ENCODE measurements at regions not wholly inside any gene's neighbourhood (a gene's known extent, or its start where the extent isn't known, plus 50 kb on each side); places are given as distances from the start of the nearest gene placed in this dataset.

DNA sequence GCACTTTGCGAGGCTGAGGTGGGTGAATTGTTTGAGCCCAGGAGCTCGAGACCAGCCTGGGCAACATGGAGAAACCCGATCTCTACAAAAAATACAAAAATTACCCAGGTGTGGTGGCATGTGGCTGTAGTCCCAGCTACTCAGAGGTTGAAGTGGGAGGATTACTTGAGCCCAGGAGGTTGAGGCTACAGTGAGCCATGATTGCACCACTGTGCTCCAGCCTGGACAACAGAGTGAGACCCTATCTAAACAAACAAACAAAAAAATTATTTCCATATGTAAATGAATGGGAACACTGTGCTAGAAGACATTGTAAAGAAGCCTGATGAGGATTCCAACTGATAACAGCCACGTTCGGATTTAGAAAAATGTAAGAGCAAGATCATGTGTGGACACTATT lies 154.2 kb downstream of the ZFP64 start:
- Histone ChIP-seq H3K4me3 (no peak overlapping the region), H3K27me3 (no peaks in the 10 kb centered on the region), H3K4me1 (peaks cover 0 to 8% (median under 1%) of the 10 kb centered on the region in 4 donors), H3K36me3 (no peaks in the 10 kb centered on the region), H3K27ac (no peak overlapping the region), H3K9me3 (no peaks in the 10 kb centered on the region)
- DNase-seq: no peak
- intact Hi-C loops (cut with DNase I; ENCODE audit: low total_unique reads) (no loop called here), in situ Hi-C loops (cut with MboI; ENCODE audit: low pct_ligation_motif_present in 1 of 4, low pct_unique_long_range_greater_than_20kb in 1 of 4, low sequenced_read_pairs in 3 of 4) (no loop called here)
- 64 to 93% methylated on average over 2 to 5 of the region's 5 CpGs for WGBS, 2 donors (ENCODE audit: low coverage in 1 of 2)
- no peak for TF ChIP-seq POLR2AphosphoS5 (IDR thresholded peaks at IDR 0.05)
- TF ChIP-seq POLR2A (IDR thresholded peaks at IDR 0.05): no peak
- no peak for TF ChIP-seq CTCF (IDR thresholded peaks at IDR 0.05)

GRCh38 chr20:52035977-52036376 lies 155.6 kb downstream of the ZFP64 start:
- no peak overlapping the region for H3K4me3 ChIP-seq
- H3K36me3 ChIP-seq: no peaks in the 10 kb centered on the region
- H3K4me1 ChIP-seq: peaks cover 0 to 22% (median 4%) of the 10 kb centered on the region in 4 donors
- in situ Hi-C loops (cut with MboI; ENCODE audit: low pct_ligation_motif_present in 1 of 4, low pct_unique_long_range_greater_than_20kb in 1 of 4, low sequenced_read_pairs in 3 of 4) (no loop called here), intact Hi-C loops (cut with DNase I; ENCODE audit: low total_unique reads) (no loop called here)
- TF ChIP-seq POLR2AphosphoS5 (IDR thresholded peaks at IDR 0.05) (no peak), CTCF (IDR thresholded peaks at IDR 0.05) (no peak)
- DNase-seq: no peak
- no peaks in the 10 kb centered on the region for H3K9me3 ChIP-seq
- H3K27me3 ChIP-seq: no peaks in the 10 kb centered on the region
- H3K27ac ChIP-seq: no peak overlapping the region
- 90% methylated on average over 1 of the region's 1 CpG; no CpG with 5 or more reads in 1 of the 2 donors for WGBS, 2 donors (ENCODE audit: low coverage in 1 of 2)

- Histone ChIP-seq H3K4me3 (no peak overlapping the region), H3K27ac (no peak overlapping the region), H3K9me3 (no peaks in the 10 kb centered on the region), H3K27me3 (no peaks in the 10 kb centered on the region), H3K4me1 (peaks cover 0 to 22% (median 4%) of the 10 kb centered on the region in 4 donors), H3K36me3 (no peaks in the 10 kb centered on the region)
- in situ Hi-C loops (cut with MboI; ENCODE audit: low pct_ligation_motif_present in 1 of 4, low pct_unique_long_range_greater_than_20kb in 1 of 4, low sequenced_read_pairs in 3 of 4) (no loop called here), intact Hi-C loops (cut with DNase I; ENCODE audit: low total_unique reads) (no loop called here)
- WGBS, 2 donors (ENCODE audit: low coverage in 1 of 2): 80 to 89% methylated on average over 1 to 6 of the region's 6 CpGs
- DNase-seq: no peak
- TF ChIP-seq POLR2AphosphoS5 (IDR thresholded peaks at IDR 0.05): no peak
- no peak for TF ChIP-seq POLR2A (IDR thresholded peaks at IDR 0.05)
- no peak for TF ChIP-seq CTCF (IDR thresholded peaks at IDR 0.05)
- no peak for TF ChIP-seq EP300 (IDR thresholded peaks at IDR 0.05; ENCODE audit: low read depth)
These were observed 156.1 kb downstream of the ZFP64 start for GRCh38 chr20:52035498-52035897.

DNA sequence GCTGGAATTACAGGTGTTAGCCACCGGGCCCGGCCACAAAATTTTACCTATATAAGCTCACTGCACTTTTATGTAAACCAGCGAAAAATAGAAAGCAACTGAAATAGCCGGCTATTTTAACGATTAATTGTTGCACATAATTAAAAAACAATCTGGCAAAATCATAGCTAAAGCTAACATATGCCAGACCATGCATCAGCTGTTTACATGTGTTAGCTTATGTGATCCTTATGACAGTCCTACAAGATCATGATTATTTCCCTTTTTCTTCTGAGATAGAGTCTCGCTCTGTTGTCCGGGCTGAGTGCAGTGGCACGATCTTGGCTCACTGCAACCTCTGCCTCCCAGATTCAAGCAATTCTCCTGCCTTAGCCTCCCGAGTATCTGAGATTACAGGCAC lies 157.0 kb downstream of the ZFP64 start:
- no peak overlapping the region for H3K27ac ChIP-seq
- H3K4me3 ChIP-seq: no peak overlapping the region
- no peaks in the 10 kb centered on the region for H3K9me3 ChIP-seq
- intact Hi-C loops (cut with DNase I; ENCODE audit: low total_unique reads): no loop called here
- no peaks in the 10 kb centered on the region for H3K36me3 ChIP-seq
- peaks cover 0 to 19% (median 4%) of the 10 kb centered on the region in 4 donors for H3K4me1 ChIP-seq
- in situ Hi-C loops (cut with MboI; ENCODE audit: low pct_ligation_motif_present in 1 of 4, low pct_unique_long_range_greater_than_20kb in 1 of 4, low sequenced_read_pairs in 3 of 4): no loop called here
- no peaks in the 10 kb centered on the region for H3K27me3 ChIP-seq
- TF ChIP-seq EP300 (IDR thresholded peaks at IDR 0.05; ENCODE audit: low read depth) (no peak), CTCF (IDR thresholded peaks at IDR 0.05) (no peak), POLR2AphosphoS5 (IDR thresholded peaks at IDR 0.05) (no peak), POLR2A (IDR thresholded peaks at IDR 0.05) (no peak)
- WGBS, 2 donors (ENCODE audit: low coverage in 1 of 2): 94 to 100% methylated on average over 6 to 9 of the region's 9 CpGs
- DNase-seq: no peak

All from transverse colon (tissue), 4 donors.